Hepatic stellate cell (primary cell): ENCODE measurements at regions not wholly inside any gene's neighbourhood (a gene's known extent, or its start where the extent isn't known, plus 50 kb on each side); places are given as distances from the start of the nearest gene placed in this dataset.

ENCODE experiments used
- DNase-seq: peaks from one replicate; pipeline ENCODE4 v3.0.0; 2011; ENCODE audit warnings: low spot score

DNA sequence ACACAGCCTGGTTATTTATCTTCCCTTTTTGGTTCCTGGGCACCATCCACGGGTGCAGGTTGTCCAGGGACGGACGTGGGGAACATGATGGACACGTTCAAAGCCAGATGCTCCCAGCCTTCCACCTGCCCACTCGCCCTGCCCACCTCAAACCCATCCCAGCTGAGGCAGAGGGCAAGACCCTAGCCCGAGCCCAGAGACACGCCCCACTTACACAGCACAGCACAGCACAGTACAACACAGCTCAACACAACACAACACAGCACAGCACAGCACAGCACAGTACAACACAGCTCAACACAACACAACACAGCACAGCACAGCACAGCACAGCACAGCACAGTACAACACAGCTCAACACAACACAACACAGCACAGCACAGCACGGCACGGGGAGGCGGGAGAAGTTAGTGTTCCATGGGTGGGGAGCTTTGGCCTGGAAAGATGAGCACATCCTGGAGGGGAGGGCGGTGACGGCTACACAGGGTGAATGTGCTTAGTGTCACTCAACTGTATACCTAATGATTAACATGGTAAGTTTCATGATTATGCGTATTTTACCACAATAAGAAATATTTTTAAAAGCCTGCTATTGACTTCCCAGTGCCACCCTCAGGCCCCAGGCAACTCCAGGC is 1507.5 kb downstream of the BRD1 start:
- DNase-seq, result no peak

DNA sequence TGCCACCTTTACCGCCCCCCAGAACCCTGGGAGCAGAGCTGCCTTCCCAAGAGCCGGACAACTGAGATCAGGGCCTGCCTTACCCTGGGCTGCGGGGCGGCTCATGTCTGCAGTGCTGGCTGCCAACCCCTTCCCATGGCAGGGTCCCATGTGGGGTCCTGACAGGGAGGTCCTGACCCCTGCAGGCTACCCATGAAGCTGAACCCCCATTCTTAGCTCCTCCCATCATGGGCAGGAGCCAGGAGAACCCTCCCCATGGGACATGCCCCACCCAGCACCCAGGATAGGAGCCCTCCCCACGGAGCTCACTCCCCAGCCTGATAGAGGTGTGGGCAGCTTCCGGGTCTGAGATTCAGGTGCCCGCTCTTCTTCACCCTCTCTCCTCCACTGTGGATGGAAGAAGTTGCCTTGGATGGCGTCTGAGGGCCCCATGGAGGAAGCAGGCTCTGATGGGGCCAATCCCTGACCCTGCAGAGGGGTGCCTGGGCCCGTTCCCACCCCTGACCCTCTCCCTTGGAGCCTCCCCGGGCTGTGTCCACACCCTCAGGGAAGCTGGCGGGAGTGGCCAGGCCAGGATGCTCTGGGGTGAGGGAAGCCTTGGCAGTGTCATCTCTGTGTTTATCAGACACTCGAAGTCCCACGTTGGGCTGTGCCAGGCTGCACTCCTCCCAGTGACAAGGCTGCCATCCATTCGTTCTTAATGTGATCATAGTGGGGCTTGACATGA is 1508.2 kb downstream of the BRD1 start:
- no peak for DNase-seq

DNA sequence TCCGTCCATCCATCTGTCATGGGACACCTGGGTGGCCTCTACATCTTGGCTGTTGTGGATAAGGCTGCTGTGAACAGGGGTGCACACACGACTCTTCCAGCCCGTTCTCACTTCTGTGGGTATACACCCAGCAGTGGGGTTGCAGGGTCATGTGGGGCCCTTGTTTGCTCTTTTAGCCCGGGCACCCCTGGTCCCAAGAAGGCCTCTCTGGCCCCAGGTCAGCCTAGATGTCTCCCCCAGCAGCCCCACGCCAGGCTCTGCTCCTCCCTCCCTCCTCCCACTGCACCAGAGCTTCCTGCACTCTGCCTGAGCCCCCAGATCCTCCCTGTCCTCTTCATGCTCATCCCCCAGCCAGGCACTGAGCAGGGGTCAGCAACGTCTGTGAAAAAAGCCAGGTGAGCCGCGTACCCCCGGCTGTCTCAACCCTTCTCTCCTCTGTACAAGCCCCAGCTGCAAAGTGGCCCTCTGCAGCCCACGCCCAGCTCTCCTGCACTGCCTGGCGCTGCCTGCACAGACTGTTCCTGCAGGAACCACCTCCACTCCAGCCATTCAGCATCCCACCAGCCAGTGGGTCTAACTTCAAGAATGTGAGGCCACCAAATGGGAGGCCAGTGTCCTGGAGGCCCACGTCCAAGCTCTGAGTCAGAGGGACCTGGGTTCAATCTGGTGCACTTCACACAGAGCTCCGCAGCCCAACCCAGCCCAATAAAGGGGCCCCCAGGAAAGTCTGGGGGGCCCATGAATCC is 1508.9 kb downstream of the BRD1 start:
- DNase-seq, result no peak

DNA sequence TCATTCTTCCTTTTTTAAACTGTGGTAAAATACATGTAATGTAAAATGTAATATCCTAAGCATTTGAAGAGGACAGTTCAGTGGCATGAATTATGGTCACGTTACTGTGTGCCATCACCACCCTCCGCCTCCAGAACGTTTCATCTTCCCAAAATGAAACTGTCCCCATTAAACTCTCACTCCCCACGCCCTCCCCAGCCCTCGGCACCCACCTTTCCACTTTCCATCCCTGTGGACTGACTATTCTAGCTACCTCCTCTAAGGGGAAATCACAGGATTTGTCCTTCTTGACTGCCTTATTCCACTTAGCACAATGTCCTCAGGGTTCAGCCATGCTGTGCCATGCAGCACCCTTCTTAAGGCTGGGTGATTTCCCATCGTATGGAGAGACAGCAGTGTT is 1509.5 kb downstream of the BRD1 start:
- DNase-seq, result no peak

DNA sequence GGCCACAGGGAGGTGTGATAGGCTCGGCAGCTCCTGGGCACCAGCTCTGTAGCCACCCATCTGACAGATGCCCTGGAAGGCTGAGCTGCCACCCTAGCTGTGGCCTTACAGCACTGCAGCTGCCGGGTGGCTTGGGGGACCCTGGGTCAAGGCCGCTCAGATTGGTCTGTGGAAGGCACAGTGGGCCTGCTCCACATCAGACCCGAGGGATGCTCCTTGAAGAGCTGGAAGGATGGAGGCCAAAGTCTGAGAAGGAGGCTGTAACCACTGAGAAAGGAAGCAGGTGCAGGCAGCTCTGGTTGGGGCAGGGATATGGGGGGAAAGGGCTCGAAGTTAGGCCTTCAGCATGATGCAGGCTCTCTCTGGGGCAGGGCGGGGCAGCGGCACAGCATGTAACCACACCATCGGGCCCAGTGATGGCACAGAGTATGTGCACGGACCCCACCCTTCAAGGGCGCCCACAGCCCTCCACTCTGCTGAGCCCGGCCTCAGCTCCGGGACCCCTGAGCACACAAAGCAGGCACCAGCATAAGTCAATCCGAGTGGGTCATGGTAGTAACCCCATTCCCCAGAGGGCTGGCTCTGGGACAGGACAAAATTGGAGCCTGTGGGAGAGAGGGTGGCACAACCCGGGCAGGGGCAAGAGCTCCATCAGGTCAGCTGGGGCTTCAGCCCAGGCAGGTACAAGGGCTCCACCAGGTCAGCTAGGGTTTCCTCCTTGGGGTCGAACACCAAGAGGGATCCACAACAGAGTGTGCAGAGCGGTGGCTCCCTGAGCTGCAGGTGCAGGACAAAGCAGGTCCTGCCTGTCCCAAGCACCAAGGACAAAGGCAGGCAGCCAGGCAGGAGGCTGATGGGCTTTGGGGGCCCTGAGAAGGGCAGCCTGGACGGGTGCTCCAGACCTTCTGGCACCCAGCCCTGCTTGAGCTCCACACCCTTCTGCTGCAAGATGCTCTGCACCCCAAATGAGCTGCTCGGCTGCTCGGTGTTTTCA is 1511.1 kb downstream of the BRD1 start:
- DNase-seq, result no peak

DNA sequence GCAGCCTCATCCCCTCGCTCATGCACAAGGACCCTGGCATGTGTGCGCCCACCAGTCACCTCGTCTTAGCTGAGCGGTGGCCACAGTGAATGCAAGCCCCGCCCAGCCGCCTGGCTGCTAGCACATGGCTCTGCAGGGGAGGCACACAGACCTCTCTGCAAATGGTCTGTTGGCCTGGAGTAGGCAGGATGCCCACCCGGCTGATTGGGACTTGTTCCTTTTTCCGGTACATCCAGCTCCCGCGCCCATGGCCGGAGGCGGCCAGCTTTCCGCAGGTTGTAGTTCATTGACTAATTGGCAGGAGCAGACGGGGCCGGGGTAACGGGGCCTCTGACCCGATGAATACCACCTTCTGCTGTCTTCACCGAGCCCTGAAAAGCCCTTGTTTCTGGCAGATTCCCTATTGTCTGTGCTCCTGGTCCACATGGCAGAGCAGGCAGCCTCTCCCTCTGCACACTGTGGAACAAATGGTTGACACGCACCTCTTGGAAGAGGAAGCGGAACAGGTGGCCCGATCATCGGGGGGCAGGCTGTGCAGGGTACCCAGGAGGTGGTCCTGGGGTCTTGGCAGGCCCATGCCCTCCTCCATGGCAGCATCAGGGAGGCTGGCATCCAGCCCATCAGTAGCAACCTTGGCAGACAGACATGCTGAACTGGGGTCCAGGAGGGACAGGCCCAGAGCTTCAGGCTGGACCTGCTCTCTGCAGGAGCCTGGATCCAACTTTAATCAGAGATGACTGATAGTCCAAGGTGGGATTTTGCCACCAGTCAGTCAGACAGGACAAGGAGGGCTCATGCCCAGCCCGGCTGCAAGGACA is 1512.0 kb downstream of the BRD1 start:
- no peak for DNase-seq

DNA sequence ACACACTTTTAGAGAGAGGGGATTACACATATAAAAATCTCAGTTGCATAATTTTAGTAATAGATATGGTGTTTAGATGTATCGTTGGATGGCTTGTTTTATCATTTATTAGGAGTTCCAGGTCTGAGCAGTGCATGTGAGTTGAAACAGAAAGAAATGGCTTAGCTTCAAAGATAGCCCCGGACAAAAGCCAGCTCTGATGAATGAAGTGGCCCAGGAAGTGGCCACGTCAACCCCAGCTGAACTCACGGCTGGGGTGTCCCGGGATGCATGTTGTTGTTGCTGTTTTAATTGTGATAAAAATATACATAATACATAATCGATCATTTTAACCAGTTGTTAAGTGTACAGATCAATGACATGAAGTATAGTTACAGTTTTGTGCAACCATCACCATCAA is 1513.6 kb downstream of the BRD1 start:
- no peak for DNase-seq

DNA sequence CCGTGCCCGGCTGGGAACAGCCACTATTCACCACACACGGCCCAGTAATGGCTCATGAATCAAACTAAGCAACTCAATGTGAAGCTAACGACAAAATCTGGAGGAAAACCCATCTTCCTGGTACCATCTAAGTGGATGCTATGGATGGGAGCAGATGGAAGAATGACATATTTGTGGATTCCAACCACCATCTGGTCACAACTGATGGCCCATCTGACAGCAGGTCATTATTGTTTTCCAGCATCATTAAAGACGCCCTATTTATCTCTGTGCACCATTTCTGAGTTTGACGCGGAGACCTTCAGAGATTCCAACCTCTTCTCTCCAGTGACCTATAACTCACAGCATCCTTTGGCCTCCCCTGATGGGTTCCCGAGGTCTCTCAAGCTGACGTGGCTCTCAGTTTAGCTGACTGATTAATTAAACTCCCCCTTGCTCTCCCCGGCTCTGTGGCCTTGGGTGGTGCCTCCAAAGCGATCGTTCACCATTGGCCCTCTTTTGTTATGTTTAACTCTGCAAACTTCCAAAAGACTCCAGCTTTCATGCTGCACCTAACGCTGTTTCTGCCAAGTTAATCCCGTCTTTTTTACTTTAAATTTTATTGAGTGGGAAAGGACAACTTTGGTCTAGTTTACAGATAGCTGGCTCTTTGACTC is 1514.4 kb downstream of the BRD1 start:
- DNase-seq, result no peak

DNA sequence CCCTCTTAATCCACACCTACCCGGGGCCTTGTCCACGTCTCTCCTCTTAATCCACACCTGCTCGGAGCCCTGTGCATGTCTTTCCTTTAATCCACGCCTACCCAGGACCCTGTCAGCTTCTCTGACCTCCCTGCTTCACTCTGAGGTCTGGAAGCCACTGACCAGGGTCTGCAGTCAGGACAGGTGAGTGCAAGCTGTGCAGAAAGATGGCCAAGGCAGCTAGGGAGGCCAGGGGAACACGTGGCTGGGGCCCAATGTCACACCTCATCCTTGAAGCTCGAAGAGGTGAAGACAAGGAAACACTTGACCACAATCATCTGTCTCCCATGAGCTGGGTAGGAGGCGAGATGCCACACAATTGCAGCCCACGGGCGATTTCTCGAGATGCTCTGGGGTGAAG is 1516.9 kb downstream of the BRD1 start:
- DNase-seq, result no peak

DNA sequence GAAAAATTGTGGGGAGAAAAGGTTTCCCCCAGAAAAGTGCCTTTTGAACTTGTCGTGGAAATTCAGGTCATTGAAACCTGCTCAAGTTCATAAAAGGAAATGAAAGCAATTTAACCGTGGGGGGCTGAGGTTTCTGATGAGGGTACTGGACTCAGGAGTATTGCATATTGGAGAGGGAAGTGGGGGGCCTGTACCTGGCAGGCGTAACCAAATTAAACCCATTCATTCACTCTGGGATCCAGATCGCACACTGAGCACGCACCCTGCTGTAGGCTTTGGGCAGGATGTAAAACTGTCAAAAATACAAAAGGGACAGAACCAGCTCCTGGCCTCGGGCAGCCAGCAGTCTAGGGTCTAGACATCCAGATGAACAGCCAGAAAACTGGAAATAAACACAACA is 1517.4 kb downstream of the BRD1 start:
- DNase-seq, result no peak

DNA sequence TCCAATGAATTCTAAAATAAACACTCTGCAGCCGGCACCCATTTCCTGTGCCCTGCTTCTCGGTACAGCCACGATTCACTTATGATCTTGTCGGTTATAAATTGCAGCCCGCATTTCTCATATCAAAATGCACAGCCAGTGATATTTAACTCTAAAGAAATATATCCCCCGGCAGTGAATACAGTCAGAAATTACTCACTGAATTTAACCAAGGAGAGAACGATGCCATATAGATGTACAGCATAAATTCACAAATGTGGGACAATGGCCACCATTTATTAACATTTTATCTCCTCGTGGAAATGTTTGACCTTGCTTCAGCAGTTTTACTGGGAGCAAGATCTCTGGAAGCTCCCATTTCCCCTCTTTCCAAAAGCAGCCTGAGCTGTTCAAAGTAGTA is 1517.8 kb downstream of the BRD1 start:
- no peak for DNase-seq

DNA sequence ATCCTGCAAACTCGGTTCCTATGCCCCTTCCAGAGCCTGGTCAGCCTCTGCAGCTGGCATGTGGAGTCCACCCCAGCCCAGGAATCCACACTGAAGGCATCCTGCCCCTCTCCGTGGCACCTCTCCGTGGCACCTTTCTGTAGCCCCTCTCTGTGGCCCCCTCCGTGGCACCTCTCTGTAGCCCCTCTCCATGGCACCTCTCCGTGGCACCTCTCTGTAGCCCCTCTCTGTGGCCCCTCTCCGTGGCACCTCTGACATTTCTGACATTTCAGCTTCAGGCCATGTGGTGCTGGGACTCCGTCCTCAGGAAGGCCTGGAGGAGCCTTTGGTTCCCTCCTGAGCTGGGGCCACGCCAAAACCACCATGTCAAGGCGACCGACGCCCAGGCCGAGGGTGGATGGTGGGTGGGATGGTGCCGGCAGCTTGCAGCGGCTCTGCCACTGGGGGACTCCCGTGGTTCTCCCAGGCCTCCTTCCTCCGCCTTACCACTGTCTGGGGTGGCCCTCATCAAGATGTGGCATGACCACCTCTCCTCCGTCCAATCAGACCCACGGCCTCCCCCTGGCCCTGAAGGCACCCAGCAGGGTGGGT is 1518.5 kb downstream of the BRD1 start:
- no peak for DNase-seq

DNA sequence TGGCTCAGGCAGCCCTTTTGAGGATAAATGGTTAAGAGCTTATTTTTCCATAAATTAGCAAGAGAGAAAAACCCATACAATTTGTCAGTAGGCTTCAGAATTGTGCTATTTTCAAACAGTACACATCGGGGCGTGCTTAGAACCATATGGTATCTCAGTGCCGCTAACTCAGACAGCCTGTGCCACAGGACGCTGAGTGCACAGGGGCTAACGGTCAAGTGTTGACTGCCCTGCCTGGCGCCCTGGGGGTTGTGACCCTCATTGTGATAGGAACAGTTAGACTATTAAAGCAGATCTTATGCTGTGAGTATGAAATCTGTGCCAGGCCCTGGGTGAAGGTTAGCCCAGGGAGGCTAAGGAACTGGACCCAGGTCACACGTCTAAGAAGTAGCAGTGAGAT is 1519.7 kb downstream of the BRD1 start:
- no peak for DNase-seq

DNA sequence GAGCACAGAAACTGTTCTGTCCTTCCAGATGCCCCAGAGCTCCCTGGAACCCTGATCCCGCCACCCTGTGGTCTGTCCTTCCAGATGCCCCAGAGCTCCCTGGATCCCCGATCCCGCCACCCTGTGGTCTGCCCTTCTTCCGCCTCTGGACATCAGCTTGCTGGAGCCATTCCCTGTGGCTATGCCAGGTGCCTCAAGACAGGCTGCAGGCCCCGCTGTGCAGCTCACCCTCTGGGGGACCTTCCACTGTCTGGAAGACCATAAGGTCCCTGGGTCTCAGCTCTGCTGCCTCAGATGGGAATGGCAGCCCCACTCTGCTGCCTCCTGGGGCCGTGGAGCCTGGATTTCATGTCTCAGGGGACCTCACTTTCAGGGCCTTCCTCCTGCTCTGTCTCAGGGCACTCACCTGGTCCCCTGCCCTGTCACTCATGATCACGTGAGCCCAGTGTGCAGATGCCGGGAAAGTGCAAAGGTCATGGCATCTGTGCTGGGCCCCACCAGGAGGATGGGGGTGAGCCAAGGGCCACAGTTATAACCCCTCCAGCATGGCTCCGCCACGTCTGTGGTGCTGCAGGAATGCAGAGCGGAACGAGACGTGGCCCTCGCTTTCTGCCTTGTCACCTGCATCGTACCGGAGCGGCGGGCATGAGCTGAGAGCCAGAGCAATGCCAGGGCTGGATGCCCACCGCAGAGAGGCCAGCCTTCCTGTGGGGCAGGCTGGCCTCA is 1520.7 kb downstream of the BRD1 start:
- no peak for DNase-seq

DNA sequence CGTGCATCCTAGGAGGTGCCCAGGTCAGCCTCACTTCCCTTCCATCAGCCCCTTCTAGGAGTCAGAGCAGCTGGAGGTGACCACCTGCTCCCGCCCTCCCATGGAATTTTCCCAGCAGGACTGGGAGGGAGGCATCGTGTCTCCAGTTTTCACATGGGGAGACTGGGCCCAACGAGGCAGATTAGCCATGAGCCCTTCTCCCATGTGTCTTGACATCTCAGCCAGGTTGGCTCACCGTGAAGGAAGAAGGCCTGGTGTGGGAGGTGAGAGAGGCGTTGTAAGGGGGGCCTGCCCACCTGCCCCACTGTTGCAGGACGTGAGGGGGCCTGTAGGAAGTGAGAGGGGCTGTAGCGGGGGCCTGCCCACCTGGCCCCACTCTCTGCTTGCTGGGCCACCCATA is 1521.4 kb downstream of the BRD1 start:
- no peak for DNase-seq

DNA sequence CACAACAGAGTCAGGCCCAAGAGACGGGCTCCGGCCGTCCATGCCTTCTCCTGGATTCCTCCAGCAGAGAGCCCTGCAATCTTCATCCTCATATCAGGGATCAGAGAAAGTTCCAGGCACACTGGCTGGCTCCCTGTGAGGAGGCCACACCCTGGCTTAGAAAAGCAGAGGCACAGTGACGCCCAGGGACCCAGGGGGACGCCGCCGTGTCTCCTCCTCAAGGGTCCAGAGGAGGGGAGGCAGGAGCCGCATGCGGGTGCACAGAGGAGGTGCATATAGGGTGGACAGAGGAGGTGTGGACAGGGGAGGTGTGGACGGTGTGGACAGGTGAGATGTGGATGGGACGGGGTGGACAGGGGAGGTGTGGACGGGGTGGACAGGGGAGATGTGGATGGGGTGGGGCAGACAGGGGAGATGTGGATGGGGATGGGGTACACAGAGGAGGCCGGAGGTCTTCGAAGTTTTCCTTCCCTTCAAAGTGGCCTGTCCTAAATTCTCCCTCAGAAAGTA is 1521.9 kb downstream of the BRD1 start:
- DNase-seq, result no peak

DNA sequence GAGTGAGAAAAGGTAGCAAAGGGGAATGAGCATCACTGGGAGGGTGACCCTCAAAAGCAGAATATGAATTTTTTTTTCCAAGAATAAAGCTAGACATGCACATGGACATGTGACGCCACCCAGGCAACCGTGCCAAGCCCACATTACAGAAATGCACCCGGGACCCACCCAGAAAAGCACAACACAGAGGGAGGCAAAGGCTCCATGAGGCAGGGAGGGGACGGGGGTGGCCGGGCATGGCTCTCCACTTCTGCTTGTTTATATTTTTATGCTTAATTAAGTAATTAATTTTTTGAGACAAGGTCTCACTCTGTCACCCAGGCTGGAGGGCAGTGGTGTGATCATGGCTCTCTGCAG is 1524.3 kb downstream of the BRD1 start:
- DNase-seq, result no peak

DNA sequence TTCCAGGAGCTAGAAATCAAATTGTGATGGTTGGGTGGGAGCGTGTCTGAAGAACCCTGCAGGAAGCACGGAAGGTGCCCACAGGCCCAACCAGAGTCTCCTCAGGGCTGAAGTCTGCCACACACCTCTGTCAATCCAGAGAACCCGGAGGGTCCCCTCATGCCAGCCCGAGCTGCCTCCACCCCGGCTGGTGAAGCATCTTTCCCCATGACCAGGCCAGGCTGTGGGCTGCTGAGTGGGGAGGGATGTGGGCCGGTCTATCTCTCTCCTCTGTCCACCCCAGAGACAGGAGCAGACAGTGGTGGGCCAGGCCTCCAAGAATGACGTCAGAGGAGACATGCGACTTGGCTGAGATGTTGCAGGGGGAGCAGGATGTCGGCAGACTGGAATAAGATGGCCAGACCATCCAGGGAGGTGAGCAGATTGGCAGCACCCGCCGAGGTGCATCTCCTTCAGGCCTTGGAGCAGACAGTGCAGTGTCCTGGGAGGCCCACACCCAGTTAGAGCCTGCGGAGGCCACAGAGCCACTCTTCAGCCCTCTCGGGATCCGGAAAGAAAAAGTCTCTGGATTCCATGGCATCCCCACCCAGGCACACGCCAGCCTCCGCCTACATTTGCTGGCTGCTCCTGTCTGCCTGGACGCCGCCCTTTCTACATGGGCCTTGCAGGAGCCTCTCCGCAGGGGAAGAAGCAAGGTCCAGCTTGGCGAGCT is 1524.9 kb downstream of the BRD1 start:
- no peak for DNase-seq

DNA sequence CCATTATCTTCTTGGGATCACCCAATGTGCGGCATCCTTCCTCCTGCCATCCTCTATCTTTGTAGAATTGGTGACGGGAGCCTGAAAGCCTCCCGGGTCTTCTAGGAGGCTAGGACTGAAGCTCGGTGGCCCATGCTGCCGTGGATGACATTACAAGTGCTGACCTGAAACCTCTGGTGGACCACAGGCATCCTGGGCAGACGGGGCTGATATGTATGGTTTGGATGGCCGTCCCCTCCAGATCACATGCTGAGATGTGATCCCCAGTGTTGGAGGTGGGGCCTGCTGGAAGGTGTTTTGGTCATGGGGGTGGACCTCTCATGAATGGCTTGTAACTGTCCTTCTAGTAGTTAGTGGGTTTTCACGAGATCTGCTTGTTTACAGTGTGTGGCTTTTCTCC is 1525.8 kb downstream of the BRD1 start:
- no peak for DNase-seq
